ENCODE measurements at regions not wholly inside any gene's neighbourhood (a gene's known extent, or its start where the extent isn't known, plus 50 kb on each side); places are given as distances from the start of the nearest gene placed in this dataset.

- no peaks in the 10 kb centered on the region for H3K27me3 Mint-ChIP-seq
- H3K4me3 ChIP-seq (ENCODE audit: low read depth, low read length), result no peak overlapping the region
- no peaks in the 10 kb centered on the region for H3K27me3 ChIP-seq (ENCODE audit: control insufficient read depth, insufficient read depth, low read length)
- no peak overlapping the region for H3K27ac Mint-ChIP-seq
- H3K27ac ChIP-seq (ENCODE audit: insufficient read depth, low read length, poor library complexity, severe bottlenecking), result no peak overlapping the region
- ATAC-seq (ENCODE audit: low read depth in 2 of 2), result no peak
- no peaks in the 10 kb centered on the region for H3K36me3 Mint-ChIP-seq
- peaks cover 0 to 13% (median 1%) of the 10 kb centered on the region in 7 donors for H3K9me3 Mint-ChIP-seq
- H3K9me3 ChIP-seq (ENCODE audit: control insufficient read depth in 2 of 2, low read length in 2 of 2), result no peaks in the 10 kb centered on the region
- no peak overlapping the region for H3K4me3 Mint-ChIP-seq
- no peaks in the 10 kb centered on the region for H3K4me1 Mint-ChIP-seq
- DNase-seq, result no peak
- H3K36me3 ChIP-seq (ENCODE audit: control insufficient read depth, insufficient read depth, low read length), result no peaks in the 10 kb centered on the region
- no peaks in the 10 kb centered on the region for H3K4me1 ChIP-seq (ENCODE audit: control insufficient read depth, insufficient read depth, low read length, poor library complexity, severe bottlenecking)
Observed at GRCh38 chr2:129296806-129297205, 682.7 kb upstream of the RAB6C start.

GRCh38 chr2:129297430-129297829, 682.0 kb upstream of the RAB6C start:
- Mint-ChIP-seq H3K27ac (no peak overlapping the region), H3K27me3 (no peaks in the 10 kb centered on the region), H3K9me3 (peaks cover 0 to 13% (median 1%) of the 10 kb centered on the region in 7 donors), H3K36me3 (no peaks in the 10 kb centered on the region), H3K4me1 (no peaks in the 10 kb centered on the region), H3K4me3 (no peak overlapping the region)
- Histone ChIP-seq H3K27me3 (ENCODE audit: control insufficient read depth, insufficient read depth, low read length) (no peaks in the 10 kb centered on the region), H3K9me3 (ENCODE audit: control insufficient read depth in 2 of 2, low read length in 2 of 2) (no peaks in the 10 kb centered on the region), H3K36me3 (ENCODE audit: control insufficient read depth, insufficient read depth, low read length) (no peaks in the 10 kb centered on the region), H3K4me3 (ENCODE audit: low read depth, low read length) (no peak overlapping the region), H3K4me1 (ENCODE audit: control insufficient read depth, insufficient read depth, low read length, poor library complexity, severe bottlenecking) (no peaks in the 10 kb centered on the region), H3K27ac (ENCODE audit: insufficient read depth, low read length, poor library complexity, severe bottlenecking) (no peak overlapping the region)
- no peak for DNase-seq
- ATAC-seq (ENCODE audit: low read depth in 2 of 2), result no peak

DNA sequence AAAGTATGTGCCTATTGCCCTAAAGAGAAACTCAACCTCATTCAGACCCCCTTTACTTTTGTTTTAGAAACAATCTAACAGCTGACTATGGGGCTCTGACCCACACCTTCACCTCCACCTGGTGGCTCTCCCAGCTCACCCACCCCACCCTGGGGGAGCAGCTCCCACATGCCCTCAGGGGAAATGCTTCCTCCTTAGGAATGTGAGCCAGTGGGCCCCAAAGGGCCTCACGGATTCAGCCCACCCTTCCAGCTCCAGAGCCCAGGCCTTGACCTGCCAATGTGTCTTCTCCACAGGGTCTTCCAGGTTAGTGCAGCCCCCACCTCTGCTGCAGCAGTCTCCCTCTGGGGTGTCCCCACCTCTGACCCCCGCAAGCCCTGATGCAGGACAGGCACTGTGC, 680.1 kb upstream of the RAB6C start:
- H3K4me1 Mint-ChIP-seq, result no peaks in the 10 kb centered on the region
- H3K9me3 Mint-ChIP-seq, result peaks cover 0 to 4% (median 1%) of the 10 kb centered on the region in 7 donors
- no peak for DNase-seq
- Histone ChIP-seq H3K27me3 (ENCODE audit: control insufficient read depth, insufficient read depth, low read length) (no peaks in the 10 kb centered on the region), H3K9me3 (ENCODE audit: control insufficient read depth in 2 of 2, low read length in 2 of 2) (no peaks in the 10 kb centered on the region), H3K4me1 (ENCODE audit: control insufficient read depth, insufficient read depth, low read length, poor library complexity, severe bottlenecking) (no peaks in the 10 kb centered on the region), H3K27ac (ENCODE audit: insufficient read depth, low read length, poor library complexity, severe bottlenecking) (no peak overlapping the region), H3K4me3 (ENCODE audit: low read depth, low read length) (no peak overlapping the region), H3K36me3 (ENCODE audit: control insufficient read depth, insufficient read depth, low read length) (no peaks in the 10 kb centered on the region)
- no peak overlapping the region for H3K4me3 Mint-ChIP-seq
- H3K27ac Mint-ChIP-seq, result no peak overlapping the region
- no peak for ATAC-seq (ENCODE audit: low read depth in 2 of 2)
- no peaks in the 10 kb centered on the region for H3K27me3 Mint-ChIP-seq
- no peaks in the 10 kb centered on the region for H3K36me3 Mint-ChIP-seq

DNA sequence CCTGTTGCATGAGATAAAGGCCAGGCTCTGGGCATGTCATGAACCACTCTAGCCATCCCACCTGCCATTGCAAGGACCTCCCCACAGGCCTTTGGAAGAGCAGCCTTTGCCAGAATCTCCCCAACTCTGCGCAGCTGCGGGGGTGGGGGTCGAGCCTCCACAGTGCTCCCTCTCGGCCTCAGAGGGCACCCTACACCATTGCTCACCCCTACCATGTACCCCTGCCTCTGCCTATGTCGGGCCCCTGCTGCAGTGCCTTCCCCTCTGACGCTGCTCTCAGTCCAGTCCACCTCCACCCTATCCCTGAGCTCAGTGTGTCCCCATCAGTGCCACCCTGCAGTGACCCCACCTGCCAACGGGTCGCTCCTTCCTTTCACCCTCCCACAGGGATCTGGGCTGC, 679.7 kb upstream of the RAB6C start:
- DNase-seq, result no peak

GRCh38 chr2:129300456-129300855, 679.0 kb upstream of the RAB6C start:
- no peaks in the 10 kb centered on the region for H3K36me3 Mint-ChIP-seq
- H3K36me3 ChIP-seq (ENCODE audit: control insufficient read depth, insufficient read depth, low read length), result no peaks in the 10 kb centered on the region
- no peaks in the 10 kb centered on the region for H3K9me3 ChIP-seq (ENCODE audit: control insufficient read depth in 2 of 2, low read length in 2 of 2)
- H3K4me3 ChIP-seq (ENCODE audit: low read depth, low read length), result no peak overlapping the region
- DNase-seq (no peak), ATAC-seq (ENCODE audit: low read depth in 2 of 2) (no peak)
- no peaks in the 10 kb centered on the region for H3K4me1 Mint-ChIP-seq
- H3K27me3 Mint-ChIP-seq, result no peaks in the 10 kb centered on the region
- H3K27ac ChIP-seq (ENCODE audit: insufficient read depth, low read length, poor library complexity, severe bottlenecking), result no peak overlapping the region
- H3K9me3 Mint-ChIP-seq, result peaks cover 0 to 4% (median 2%) of the 10 kb centered on the region in 7 donors
- H3K4me1 ChIP-seq (ENCODE audit: control insufficient read depth, insufficient read depth, low read length, poor library complexity, severe bottlenecking), result no peaks in the 10 kb centered on the region
- H3K4me3 Mint-ChIP-seq, result no peak overlapping the region
- H3K27ac Mint-ChIP-seq, result no peak overlapping the region
- H3K27me3 ChIP-seq (ENCODE audit: control insufficient read depth, insufficient read depth, low read length), result no peaks in the 10 kb centered on the region

More for the DNA sequence above, 679.7 kb upstream of the RAB6C start:
- no peak for ATAC-seq (ENCODE audit: low read depth in 2 of 2)
- Mint-ChIP-seq H3K4me3 (no peak overlapping the region), H3K4me1 (no peaks in the 10 kb centered on the region), H3K27ac (no peak overlapping the region), H3K27me3 (no peaks in the 10 kb centered on the region), H3K36me3 (no peaks in the 10 kb centered on the region), H3K9me3 (peaks cover 0 to 4% (median 0%) of the 10 kb centered on the region in 7 donors)
- no peaks in the 10 kb centered on the region for H3K4me1 ChIP-seq (ENCODE audit: control insufficient read depth, insufficient read depth, low read length, poor library complexity, severe bottlenecking)
- no peaks in the 10 kb centered on the region for H3K27me3 ChIP-seq (ENCODE audit: control insufficient read depth, insufficient read depth, low read length)
- no peaks in the 10 kb centered on the region for H3K9me3 ChIP-seq (ENCODE audit: control insufficient read depth in 2 of 2, low read length in 2 of 2)
- H3K4me3 ChIP-seq (ENCODE audit: low read depth, low read length), result no peak overlapping the region
- H3K36me3 ChIP-seq (ENCODE audit: control insufficient read depth, insufficient read depth, low read length), result no peaks in the 10 kb centered on the region
- H3K27ac ChIP-seq (ENCODE audit: insufficient read depth, low read length, poor library complexity, severe bottlenecking), result no peak overlapping the region

GRCh38 chr2:129301431-129301913, 678.0 kb upstream of the RAB6C start:
- no peaks in the 10 kb centered on the region for H3K36me3 ChIP-seq (ENCODE audit: control insufficient read depth, insufficient read depth, low read length)
- no peak overlapping the region for H3K4me3 Mint-ChIP-seq
- H3K4me3 ChIP-seq (ENCODE audit: low read depth, low read length), result no peak overlapping the region
- H3K27me3 ChIP-seq (ENCODE audit: control insufficient read depth, insufficient read depth, low read length), result no peaks in the 10 kb centered on the region
- peaks cover 0 to 4% (median 2%) of the 10 kb centered on the region in 7 donors for H3K9me3 Mint-ChIP-seq
- no peaks in the 10 kb centered on the region for H3K27me3 Mint-ChIP-seq
- H3K36me3 Mint-ChIP-seq, result no peaks in the 10 kb centered on the region
- H3K9me3 ChIP-seq (ENCODE audit: control insufficient read depth in 2 of 2, low read length in 2 of 2), result no peaks in the 10 kb centered on the region
- no peak for DNase-seq
- no peaks in the 10 kb centered on the region for H3K4me1 Mint-ChIP-seq
- H3K27ac ChIP-seq (ENCODE audit: insufficient read depth, low read length, poor library complexity, severe bottlenecking), result no peak overlapping the region
- ATAC-seq (ENCODE audit: low read depth in 2 of 2), result no peak
- H3K27ac Mint-ChIP-seq, result no peak overlapping the region
- no peaks in the 10 kb centered on the region for H3K4me1 ChIP-seq (ENCODE audit: control insufficient read depth, insufficient read depth, low read length, poor library complexity, severe bottlenecking)

DNA sequence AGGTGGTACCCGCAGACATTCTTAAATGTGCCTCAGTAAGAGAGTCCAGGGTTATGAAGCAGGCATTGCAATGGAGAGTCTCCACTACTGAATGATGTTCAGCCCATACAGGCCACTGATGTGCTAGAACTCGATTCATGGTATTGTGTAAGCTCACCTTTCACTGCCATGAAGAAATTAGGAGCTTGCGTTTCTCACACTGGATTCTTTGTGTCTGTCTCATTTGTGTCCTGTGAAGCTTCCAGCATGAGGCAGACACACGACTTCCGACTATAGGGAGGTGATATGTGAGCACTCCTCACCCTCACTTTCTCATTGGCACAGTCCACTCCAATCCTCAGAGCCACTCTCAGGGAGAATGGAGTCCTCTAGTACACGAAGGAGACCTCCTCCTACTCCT, 677.4 kb upstream of the RAB6C start:
- ATAC-seq (ENCODE audit: low read depth in 2 of 2), result no peak
- no peak overlapping the region for H3K27ac Mint-ChIP-seq

GRCh38 chr2:129302561-129303183, 676.8 kb upstream of the RAB6C start:
- Histone ChIP-seq H3K4me1 (ENCODE audit: control insufficient read depth, insufficient read depth, low read length, poor library complexity, severe bottlenecking) (no peaks in the 10 kb centered on the region), H3K27ac (ENCODE audit: insufficient read depth, low read length, poor library complexity, severe bottlenecking) (no peak overlapping the region), H3K27me3 (ENCODE audit: control insufficient read depth, insufficient read depth, low read length) (no peaks in the 10 kb centered on the region), H3K36me3 (ENCODE audit: control insufficient read depth, insufficient read depth, low read length) (no peaks in the 10 kb centered on the region), H3K9me3 (ENCODE audit: control insufficient read depth in 2 of 2, low read length in 2 of 2) (no peaks in the 10 kb centered on the region), H3K4me3 (ENCODE audit: low read depth, low read length) (no peak overlapping the region)
- no peaks in the 10 kb centered on the region for H3K4me1 Mint-ChIP-seq
- no peaks in the 10 kb centered on the region for H3K27me3 Mint-ChIP-seq
- peaks cover 0 to 4% (median 2%) of the 10 kb centered on the region in 7 donors for H3K9me3 Mint-ChIP-seq
- H3K4me3 Mint-ChIP-seq, result no peak overlapping the region
- no peak for DNase-seq
- no peak overlapping the region for H3K27ac Mint-ChIP-seq
- H3K36me3 Mint-ChIP-seq, result no peaks in the 10 kb centered on the region
- ATAC-seq (ENCODE audit: low read depth in 2 of 2), result no peak

More for the DNA sequence above, 677.4 kb upstream of the RAB6C start:
- no peak for DNase-seq
- Histone ChIP-seq H3K9me3 (ENCODE audit: control insufficient read depth in 2 of 2, low read length in 2 of 2) (no peaks in the 10 kb centered on the region), H3K27ac (ENCODE audit: insufficient read depth, low read length, poor library complexity, severe bottlenecking) (no peak overlapping the region), H3K4me1 (ENCODE audit: control insufficient read depth, insufficient read depth, low read length, poor library complexity, severe bottlenecking) (no peaks in the 10 kb centered on the region), H3K36me3 (ENCODE audit: control insufficient read depth, insufficient read depth, low read length) (no peaks in the 10 kb centered on the region), H3K27me3 (ENCODE audit: control insufficient read depth, insufficient read depth, low read length) (no peaks in the 10 kb centered on the region), H3K4me3 (ENCODE audit: low read depth, low read length) (no peak overlapping the region)
- no peaks in the 10 kb centered on the region for H3K27me3 Mint-ChIP-seq
- H3K9me3 Mint-ChIP-seq, result peaks cover 0 to 4% (median 2%) of the 10 kb centered on the region in 7 donors
- no peaks in the 10 kb centered on the region for H3K4me1 Mint-ChIP-seq
- H3K4me3 Mint-ChIP-seq, result no peak overlapping the region
- H3K36me3 Mint-ChIP-seq, result no peaks in the 10 kb centered on the region

Data from CD4-positive, CD25-positive, alpha-beta regulatory T cell (primary cell).